Mucosa of descending colon (tissue), 3 donors: ENCODE measurements at regions not wholly inside any gene's neighbourhood (a gene's known extent, or its start where the extent isn't known, plus 50 kb on each side); places are given as distances from the start of the nearest gene placed in this dataset.

ENCODE experiments used
- ATAC-seq: fragments of 200-7000 bp; cut with Tn5 transposase; one replicate; pipeline ENCODE4 v1.9.1; 2020; ENCODE audit warnings: mild to moderate bottlenecking, moderate library complexity
- DNase-seq, 3 donors: peaks; one replicate each; pipeline ENCODE4 v3.0.0-alpha.2; 2020
- H3K36me3 ChIP-seq: fragments of 200-600 bp; one replicate; pipeline ENCODE4 v1.8.0; 2021; ENCODE audit warnings: low read depth, mild to moderate bottlenecking
- H3K4me1 ChIP-seq: fragments of 200-600 bp; one replicate; pipeline ENCODE4 v1.8.0; 2021; ENCODE audit warnings: low read depth, mild to moderate bottlenecking
- H3K4me3 ChIP-seq: fragments of 200-600 bp; one replicate; pipeline ENCODE4 v1.8.0; 2021; ENCODE audit warnings: mild to moderate bottlenecking
- H3K9me3 ChIP-seq: fragments of 200-600 bp; one replicate; pipeline ENCODE4 v1.8.0; 2021; ENCODE audit warnings: mild to moderate bottlenecking
- intact Hi-C, 2 donors: fragments of 100-400 bp; cut with DNase I in 1 of 2; cut with micrococcal nuclease in 1 of 2; formaldehyde crosslinking; loops; one replicate each; pipeline versions ENCODE4 v1.11.0 to v1.11.1; 2022; cut with DNase I, micrococcal nuclease
- TF ChIP-seq, protein P1 (sequence below): fragments of 200-600 bp; IDR thresholded peaks from one replicate; pipeline ENCODE4 v1.8.0; 2022; ENCODE audit warnings: antibody characterized with exemption, mild to moderate bottlenecking
- donor health status: DM: no; HTN: no; CAD: no; lungs with moderate emphysema.
- donor health status: DM: no; HTN: no; CAD: no.
- donor health status: DM: no; HTN: yes; CAD: no.

- H3K36me3 ChIP-seq: no peaks in the 10 kb centered on the region
- intact Hi-C loops: no loop called here
- peak in 1 of 3 donors; percentile 2 for DNase-seq
- no peaks in the 10 kb centered on the region for H3K4me1 ChIP-seq
- ATAC-seq: no peak
- H3K4me3 ChIP-seq: no peak overlapping the region
- TF ChIP-seq, protein P1, sequence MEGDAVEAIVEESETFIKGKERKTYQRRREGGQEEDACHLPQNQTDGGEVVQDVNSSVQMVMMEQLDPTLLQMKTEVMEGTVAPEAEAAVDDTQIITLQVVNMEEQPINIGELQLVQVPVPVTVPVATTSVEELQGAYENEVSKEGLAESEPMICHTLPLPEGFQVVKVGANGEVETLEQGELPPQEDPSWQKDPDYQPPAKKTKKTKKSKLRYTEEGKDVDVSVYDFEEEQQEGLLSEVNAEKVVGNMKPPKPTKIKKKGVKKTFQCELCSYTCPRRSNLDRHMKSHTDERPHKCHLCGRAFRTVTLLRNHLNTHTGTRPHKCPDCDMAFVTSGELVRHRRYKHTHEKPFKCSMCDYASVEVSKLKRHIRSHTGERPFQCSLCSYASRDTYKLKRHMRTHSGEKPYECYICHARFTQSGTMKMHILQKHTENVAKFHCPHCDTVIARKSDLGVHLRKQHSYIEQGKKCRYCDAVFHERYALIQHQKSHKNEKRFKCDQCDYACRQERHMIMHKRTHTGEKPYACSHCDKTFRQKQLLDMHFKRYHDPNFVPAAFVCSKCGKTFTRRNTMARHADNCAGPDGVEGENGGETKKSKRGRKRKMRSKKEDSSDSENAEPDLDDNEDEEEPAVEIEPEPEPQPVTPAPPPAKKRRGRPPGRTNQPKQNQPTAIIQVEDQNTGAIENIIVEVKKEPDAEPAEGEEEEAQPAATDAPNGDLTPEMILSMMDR: no peak
- no peaks in the 10 kb centered on the region for H3K9me3 ChIP-seq
Measured at GRCh38 chr17:77577491-77577890, 381.0 kb upstream of the TNRC6C start.

DNA sequence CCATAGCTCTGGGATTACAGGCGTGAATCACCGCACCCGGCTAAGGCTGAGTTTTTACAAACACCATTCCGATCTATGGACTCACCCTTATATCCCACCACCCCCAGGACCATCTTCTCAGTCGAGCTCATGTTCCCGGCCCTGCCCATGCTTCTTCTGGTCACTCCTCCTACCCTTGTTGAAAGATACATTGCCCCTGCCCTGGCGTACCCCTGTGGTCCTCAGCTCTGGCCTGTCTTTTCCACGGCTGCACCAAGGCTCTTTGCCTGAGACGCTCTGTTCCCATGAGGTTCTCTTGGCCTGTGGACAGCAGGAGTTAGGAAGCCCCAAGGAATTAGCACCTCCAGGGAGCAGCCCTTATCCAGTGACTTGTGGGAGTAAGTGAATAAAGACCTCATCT, 379.4 kb upstream of the TNRC6C start:
- Histone ChIP-seq H3K36me3 (no peaks in the 10 kb centered on the region), H3K9me3 (no peaks in the 10 kb centered on the region), H3K4me1 (no peaks in the 10 kb centered on the region), H3K4me3 (no peak overlapping the region)
- TF ChIP-seq, protein P1: no peak
- DNase-seq: peak in 1 of 3 donors; percentile 4
- ATAC-seq: no peak
- intact Hi-C loops: no loop called here

DNA sequence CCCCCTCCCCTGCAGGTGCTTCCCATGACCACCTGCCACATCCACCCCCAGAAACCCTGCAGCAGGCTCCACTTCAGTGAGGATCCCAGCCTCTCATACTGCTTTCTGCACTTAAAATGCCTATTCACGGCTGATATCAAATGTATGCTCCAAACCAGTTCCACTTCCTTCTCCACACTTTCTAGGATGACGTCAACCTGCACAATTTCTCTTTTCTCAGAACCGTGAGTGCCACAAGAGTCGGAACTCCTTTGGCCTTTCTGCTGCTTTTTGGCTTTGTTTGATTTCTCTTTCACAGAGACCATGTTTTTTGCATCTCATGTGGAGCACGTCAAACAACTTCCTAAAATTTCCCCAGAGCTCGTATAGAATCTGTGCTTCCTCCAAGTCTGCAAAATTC, 378.8 kb upstream of the TNRC6C start:
- no peak overlapping the region for H3K4me3 ChIP-seq
- TF ChIP-seq, protein P1: no peak
- no peak for ATAC-seq
- intact Hi-C loops: no loop called here
- no peaks in the 10 kb centered on the region for H3K36me3 ChIP-seq
- H3K4me1 ChIP-seq: no peaks in the 10 kb centered on the region
- DNase-seq: no peak
- H3K9me3 ChIP-seq: no peaks in the 10 kb centered on the region

DNA sequence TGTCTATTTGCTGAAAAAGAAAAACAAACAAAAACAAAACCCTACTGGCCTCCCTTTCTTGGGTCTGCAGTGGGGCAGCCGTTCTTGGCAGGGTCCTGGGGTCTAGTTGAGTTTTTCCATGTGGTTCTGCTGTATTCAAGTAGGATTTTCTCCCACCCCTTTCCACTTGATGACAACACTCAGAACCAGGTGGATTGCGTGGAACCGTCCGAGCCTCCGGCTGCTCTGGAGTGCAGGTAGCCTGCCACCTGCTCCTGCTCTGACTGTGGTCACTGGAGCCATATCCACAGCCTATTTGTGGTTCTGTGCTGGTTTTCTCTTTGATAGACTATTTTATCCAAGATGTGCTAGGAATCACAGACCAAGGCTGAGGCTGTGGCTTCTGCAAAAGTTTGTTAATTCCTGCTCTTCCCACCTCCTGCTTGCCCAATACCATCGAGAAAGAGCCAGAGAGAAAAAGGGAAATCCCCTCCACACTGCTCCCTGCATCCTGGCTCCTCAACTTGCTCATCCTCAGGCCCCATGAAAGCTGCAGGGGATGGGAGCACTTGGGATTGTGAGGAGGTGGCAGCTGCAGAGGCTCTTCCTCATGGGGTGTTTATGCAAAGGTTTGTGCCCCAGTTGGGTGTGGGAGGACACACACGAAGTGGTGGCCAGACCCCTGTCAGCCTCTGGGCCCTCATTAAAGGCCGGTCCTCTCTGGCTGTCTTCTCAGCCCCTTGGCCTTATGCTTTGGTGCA, 377.8 kb upstream of the TNRC6C start:
- TF ChIP-seq, protein P1: no peak

DNA sequence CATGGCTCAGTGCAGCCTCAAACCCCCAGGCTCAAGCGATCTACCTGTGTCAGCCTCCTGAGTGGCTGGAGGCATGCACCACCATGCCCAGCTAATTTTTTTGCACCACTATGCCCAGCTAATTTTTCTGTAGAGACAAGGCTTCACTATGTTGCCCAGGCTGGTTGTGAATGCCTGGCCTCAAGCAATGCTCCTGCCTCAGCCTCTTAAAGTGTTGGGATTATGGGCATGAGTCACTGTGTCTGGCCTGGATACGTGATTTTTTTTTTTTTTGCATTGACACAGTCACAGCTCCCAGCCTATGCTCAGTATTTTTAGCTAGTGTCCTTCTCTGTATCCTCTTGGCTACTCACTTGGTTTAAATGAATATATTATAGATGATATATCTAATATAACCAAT, 377.0 kb upstream of the TNRC6C start:
- no peak for ATAC-seq
- intact Hi-C loops: no loop called here

More for the DNA sequence above, 377.8 kb upstream of the TNRC6C start:
- intact Hi-C loops: no loop called here
- H3K9me3 ChIP-seq: no peaks in the 10 kb centered on the region
- ATAC-seq: no peak
- H3K36me3 ChIP-seq: no peaks in the 10 kb centered on the region
- H3K4me3 ChIP-seq: no peak overlapping the region
- peak in 1 of 3 donors; percentile 3 for DNase-seq
- no peaks in the 10 kb centered on the region for H3K4me1 ChIP-seq

More for the DNA sequence above, 377.0 kb upstream of the TNRC6C start:
- TF ChIP-seq, protein P1: no peak
- Histone ChIP-seq H3K4me3 (no peak overlapping the region), H3K9me3 (no peaks in the 10 kb centered on the region), H3K36me3 (no peaks in the 10 kb centered on the region), H3K4me1 (no peaks in the 10 kb centered on the region)
- no peak for DNase-seq
